NCI-H345 (cell line): ENCODE measurements at regions not wholly inside any gene's neighbourhood (a gene's known extent, or its start where the extent isn't known, plus 50 kb on each side); places are given as distances from the start of the nearest gene placed in this dataset.
"Not testable (repeated sequence)": the region's sequence is repeated elsewhere in the genome, so short reads cannot be mapped to it uniquely, and the experiment has no call there.

Experiments used
- DNase-seq: peaks from one replicate; lab custom pipeline; 2025; lab: John Stamatoyannopoulos, UW

DNA sequence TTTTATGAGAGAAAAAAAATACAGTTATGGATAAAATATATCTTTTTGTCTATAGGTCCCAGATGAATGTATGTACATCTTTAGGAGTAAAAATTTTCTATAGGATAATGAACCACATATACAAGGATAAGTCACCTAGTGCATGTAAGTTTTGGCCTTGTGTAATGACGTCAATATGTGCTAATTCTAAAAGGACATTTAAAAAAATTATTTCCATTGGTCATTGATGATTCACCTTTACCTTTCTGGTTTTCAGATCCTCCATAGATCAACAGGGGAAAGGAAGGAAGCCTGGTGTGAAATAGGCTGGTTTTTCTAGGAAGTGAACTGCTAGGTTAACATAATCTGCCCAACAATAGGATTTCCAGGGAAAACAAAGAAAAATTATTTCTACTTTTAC lies 684.3 kb upstream of the SOX9 start:
- no peak for DNase-seq

DNA sequence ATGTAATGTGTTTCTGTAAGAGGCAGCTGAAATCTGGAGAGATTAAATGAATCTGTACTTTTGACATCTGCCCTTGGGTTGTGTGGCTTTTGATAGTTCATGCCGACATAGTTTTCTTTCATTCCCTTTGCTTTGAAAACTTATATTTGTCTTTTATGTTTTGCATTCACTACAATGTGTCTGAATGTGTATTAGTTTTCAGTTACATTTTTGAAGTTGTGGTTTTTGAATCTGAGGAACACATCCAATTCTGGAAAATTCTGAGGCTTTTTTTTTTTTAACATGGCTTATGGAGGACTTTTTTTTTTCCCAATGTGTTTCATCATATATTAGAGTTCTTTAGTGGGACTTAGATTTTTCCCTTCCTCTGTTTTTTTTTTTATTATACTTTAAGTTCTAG lies 683.7 kb upstream of the SOX9 start:
- DNase-seq = no peak

- DNase-seq = peak; percentile 92
Measured at GRCh38 chr17:71438631-71439146, 682.1 kb upstream of the SOX9 start.

- DNase-seq = no peak
Measured at GRCh38 chr17:71440513-71440912, 680.3 kb upstream of the SOX9 start.

DNA sequence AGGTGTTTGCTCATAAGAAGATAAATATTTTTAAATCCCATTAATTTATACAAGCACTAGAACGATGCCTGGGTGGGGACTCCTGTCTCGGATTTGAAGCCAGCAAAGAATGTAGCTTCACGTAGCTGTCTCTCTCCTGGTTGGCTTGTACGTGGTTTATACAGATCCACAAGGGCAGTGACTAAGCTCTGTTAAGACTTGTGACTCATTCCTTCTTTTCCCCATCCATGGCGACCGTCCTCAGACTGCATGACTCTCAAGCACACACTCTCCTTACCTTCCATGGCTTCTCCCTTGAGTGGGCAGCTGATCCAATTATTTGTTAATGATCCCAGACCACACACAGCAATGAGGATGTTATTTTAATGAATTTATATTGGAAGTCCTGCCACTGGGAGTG lies 679.7 kb upstream of the SOX9 start:
- no peak for DNase-seq

DNA sequence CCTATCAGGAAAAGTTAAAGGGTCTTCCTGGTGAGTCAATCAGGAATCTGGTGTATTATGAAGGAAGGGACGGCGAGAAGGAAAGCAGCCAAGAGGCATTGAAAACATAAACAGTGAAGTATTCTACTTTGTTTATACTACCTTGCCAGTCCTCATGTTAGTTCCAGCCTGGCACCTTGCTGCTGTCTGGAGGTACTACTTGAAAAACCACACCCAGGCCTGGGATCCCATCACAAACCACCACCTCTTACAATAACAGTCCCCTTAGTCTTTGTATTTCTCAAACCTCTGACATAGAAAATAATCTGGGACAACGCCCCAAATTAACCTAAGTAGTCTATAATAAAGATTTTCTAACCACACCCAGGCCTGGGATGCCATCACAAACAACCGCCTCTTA lies 676.7 kb upstream of the SOX9 start:
- DNase-seq = no peak

GRCh38 chr17:71446645-71447437 lies 674.0 kb upstream of the SOX9 start:
- no peak for DNase-seq

DNA sequence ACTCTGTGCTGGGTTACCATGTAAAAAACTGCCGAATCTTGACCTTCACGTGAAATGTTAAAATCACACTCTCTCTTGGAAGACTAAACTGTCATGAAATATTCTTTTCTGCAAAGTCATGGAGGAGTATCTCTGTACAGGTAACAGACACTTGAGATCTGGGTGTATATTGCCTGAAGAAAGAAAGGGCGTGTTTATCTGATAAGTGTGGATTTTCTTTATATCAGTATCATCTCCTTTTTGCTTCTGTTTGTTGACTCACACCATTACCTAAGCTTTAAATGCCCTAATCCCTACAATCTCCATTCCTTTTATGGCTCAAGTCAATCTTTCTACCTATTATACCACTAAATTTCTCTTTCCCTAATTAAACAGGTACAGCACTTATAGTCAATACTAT lies 673.2 kb upstream of the SOX9 start:
- no peak for DNase-seq

- DNase-seq = not testable (repeated sequence)
Measured at GRCh38 chr17:71450657-71451056, 670.2 kb upstream of the SOX9 start.

DNA sequence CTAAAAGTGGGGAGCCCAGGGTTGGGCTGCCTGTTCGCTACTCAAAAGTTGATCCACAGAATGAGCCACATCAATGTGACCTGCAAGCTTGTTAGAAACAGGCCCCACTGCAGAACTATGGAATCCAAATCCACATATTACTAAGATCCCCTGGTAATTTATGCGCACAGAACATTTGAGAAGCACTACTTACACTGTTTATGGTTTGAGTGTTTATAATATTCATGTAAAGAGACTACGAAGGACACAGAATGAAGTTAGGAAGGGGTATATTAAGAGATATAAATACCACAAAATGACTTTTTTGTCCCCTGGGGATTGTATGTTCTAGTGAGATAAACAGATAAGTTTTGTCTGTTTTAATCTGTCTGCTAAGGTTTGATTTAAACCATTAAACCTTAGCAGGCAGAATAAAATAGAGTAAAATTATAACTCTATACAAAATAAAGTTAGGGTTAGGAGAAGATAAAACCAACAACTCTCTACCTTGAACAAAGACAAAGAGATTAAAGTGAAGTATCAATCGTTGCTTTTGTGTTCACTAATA lies 666.9 kb upstream of the SOX9 start:
- no peak for DNase-seq

GRCh38 chr17:71455219-71455618 lies 665.6 kb upstream of the SOX9 start:
- DNase-seq = no peak

GRCh38 chr17:71458322-71458721 lies 662.5 kb upstream of the SOX9 start:
- DNase-seq = no peak

GRCh38 chr17:71460943-71461342 lies 659.9 kb upstream of the SOX9 start:
- DNase-seq = no peak

GRCh38 chr17:71461498-71462169 lies 659.2 kb upstream of the SOX9 start:
- no peak for DNase-seq

- no peak for DNase-seq
Measured at GRCh38 chr17:71464241-71464640, 656.6 kb upstream of the SOX9 start.

DNA sequence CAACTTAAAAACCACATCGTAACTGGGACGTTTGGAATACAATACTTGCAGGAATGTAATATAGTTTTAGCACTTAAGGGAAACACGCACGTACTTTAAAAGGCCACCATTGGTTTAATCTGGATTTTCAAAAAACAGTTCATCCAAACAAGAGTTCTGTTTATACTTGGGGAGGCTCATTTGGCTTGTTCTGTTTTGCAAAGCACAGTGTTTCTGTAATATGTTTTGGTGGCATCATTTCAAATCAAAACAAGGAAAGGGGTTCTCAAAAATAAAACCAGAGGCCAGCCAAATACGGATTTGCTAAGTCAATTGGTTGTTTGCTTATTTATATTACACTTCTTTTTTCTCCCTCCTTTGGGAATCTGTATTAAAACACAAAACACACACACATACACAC lies 656.1 kb upstream of the SOX9 start:
- no peak for DNase-seq

GRCh38 chr17:71467719-71468118 lies 653.1 kb upstream of the SOX9 start:
- DNase-seq = no peak

DNA sequence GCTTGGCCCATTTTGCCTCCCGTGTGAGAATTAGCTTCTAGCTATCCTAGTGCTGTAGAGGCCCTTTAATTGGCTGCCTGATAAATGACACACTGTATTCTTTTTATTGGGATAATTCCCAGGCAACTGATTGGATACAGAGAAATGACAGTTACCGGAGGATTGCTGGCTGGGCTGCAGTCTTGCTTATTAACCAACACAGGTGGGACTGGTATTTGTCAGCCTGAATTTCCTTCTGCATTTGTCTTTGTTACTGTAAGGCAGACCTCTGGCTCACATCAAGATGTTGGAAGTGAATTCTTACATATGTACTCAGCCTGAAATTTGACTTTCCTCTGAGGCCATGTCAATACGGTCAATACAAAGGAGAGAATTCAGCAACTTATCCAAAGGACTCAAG lies 650.8 kb upstream of the SOX9 start:
- no peak for DNase-seq

- DNase-seq = peak; percentile 63
Measured at GRCh38 chr17:71472809-71473789, 647.7 kb upstream of the SOX9 start.

GRCh38 chr17:71477356-71477755 lies 643.5 kb upstream of the SOX9 start:
- no peak for DNase-seq

- no peak for DNase-seq
Measured at GRCh38 chr17:71480099-71480498, 640.7 kb upstream of the SOX9 start.

DNA sequence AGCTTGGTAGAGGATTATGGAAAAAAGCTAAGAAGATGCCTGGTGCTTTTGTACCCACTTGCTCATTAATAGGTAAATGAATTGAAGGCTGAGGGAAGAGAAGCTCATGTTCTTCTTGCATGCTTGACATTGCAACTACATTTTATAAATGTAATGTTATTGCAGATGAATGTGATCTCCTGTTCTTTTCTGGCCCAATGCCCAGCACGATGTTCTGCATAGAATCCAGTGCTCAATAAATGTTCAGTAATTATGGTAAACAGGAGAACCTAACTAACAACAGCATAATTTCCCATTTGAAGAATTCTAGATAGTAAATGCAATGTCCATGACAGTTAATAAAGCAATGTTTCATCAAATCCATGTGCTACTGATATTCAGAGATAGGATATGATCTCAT lies 638.2 kb upstream of the SOX9 start:
- DNase-seq = no peak
